Liver (tissue), 8 donors: ENCODE measurements at regions not wholly inside any gene's neighbourhood (a gene's known extent, or its start where the extent isn't known, plus 50 kb on each side); places are given as distances from the start of the nearest gene placed in this dataset.

ENCODE experiments used
- DNase-seq: peaks from one replicate; pipeline ENCODE4 v3.0.0-alpha.2; 2017; ENCODE audit warnings: low spot score
- H3K27ac ChIP-seq, 2 donors: one replicate each; pipeline ENCODE4 v1.7.0; 2013; ENCODE audit warnings: inconsistent platforms in 2 of 2, low read length in 2 of 2, control low read depth in 1 of 2, low read depth in 1 of 2, mild to moderate bottlenecking in 1 of 2
- H3K27me3 ChIP-seq, 4 donors: one replicate each; pipeline versions ENCODE4 v1.6.1 to v1.7.0; 2013; ENCODE audit warnings: low read length in 3 of 4, inconsistent platforms in 1 of 4, mild to moderate bottlenecking in 1 of 4, moderate library complexity in 1 of 4; ENCODE audit not compliant: control insufficient read depth in 4 of 4, insufficient read depth in 4 of 4
- H3K36me3 ChIP-seq, 4 donors: one replicate each; pipeline versions ENCODE4 v1.6.1 to v1.7.0; 2013; ENCODE audit warnings: low read length in 3 of 4, mild to moderate bottlenecking in 3 of 4, low read depth in 1 of 4, moderate library complexity in 1 of 4; ENCODE audit not compliant: control insufficient read depth in 4 of 4, insufficient read depth in 3 of 4
- H3K4me1 ChIP-seq, 4 donors: one replicate each; pipeline versions ENCODE4 v1.6.1 to v1.7.0; 2013; ENCODE audit warnings: low read length in 3 of 4, mild to moderate bottlenecking in 3 of 4, moderate library complexity in 1 of 4; ENCODE audit not compliant: control insufficient read depth in 4 of 4, insufficient read depth in 4 of 4
- H3K4me3 ChIP-seq, 3 donors: one replicate each; pipeline versions ENCODE4 v1.6.1 to v1.7.0; 2013; ENCODE audit warnings: low read length in 3 of 3, control low read depth in 1 of 3, low read depth in 1 of 3, mild to moderate bottlenecking in 1 of 3
- H3K9ac ChIP-seq, 2 donors: one replicate each; pipeline ENCODE4 v1.7.0; 2013; ENCODE audit warnings: low read length in 2 of 2, mild to moderate bottlenecking in 2 of 2, moderate library complexity in 2 of 2, control low read depth in 1 of 2, low read depth in 1 of 2
- H3K9me3 ChIP-seq, 4 donors: one replicate each; pipeline versions ENCODE4 v1.6.1 to v1.7.0; 2013; ENCODE audit warnings: low read length in 3 of 4; ENCODE audit not compliant: control insufficient read depth in 4 of 4
- ATF3 ChIP-seq: IDR thresholded peaks from 2 replicates; pipeline ENCODE4 v1.6.1; 2016; ENCODE audit warnings: antibody characterized with exemption
- CTCF ChIP-seq: fragments of 150-350 bp; IDR thresholded peaks from 2 replicates; pipeline ENCODE4 v1.5.1; 2017; ENCODE audit warnings: improper control_type of control experiment, low read depth, low read length; ENCODE audit not compliant: missing input control
- FOXA1 ChIP-seq: IDR thresholded peaks from 2 replicates; pipeline ENCODE4 v1.6.1; 2016; ENCODE audit warnings: antibody characterized with exemption
- FOXA2 ChIP-seq: IDR thresholded peaks from 2 replicates; pipeline ENCODE4 v1.6.1; 2016; ENCODE audit warnings: antibody characterized with exemption
- GABPA ChIP-seq, 2 donors: IDR thresholded peaks in 1 of 2; conservative IDR thresholded peaks in 1 of 2; 2 replicates each; pipeline ENCODE4 v1.6.1; 2016; ENCODE audit warnings: antibody characterized with exemption in 2 of 2, mild to moderate bottlenecking in 1 of 2, moderate library complexity in 1 of 2
- HNF4A ChIP-seq, 2 donors: conservative IDR thresholded peaks; 2 replicates each; pipeline ENCODE4 v1.6.1; 2016; ENCODE audit warnings: antibody characterized with exemption in 2 of 2, mild to moderate bottlenecking in 2 of 2
- HNF4G ChIP-seq: IDR thresholded peaks from 2 replicates; pipeline ENCODE4 v1.6.1; 2016; ENCODE audit warnings: antibody characterized with exemption
- JUND ChIP-seq, 2 donors: IDR thresholded peaks; 2 replicates each; pipeline ENCODE4 v1.6.1; 2016; ENCODE audit warnings: antibody characterized with exemption in 2 of 2
- NR2F2 ChIP-seq: IDR thresholded peaks from 2 replicates; pipeline ENCODE4 v1.6.1; 2016; ENCODE audit warnings: antibody characterized with exemption
- RAD21 ChIP-seq, 2 donors: IDR thresholded peaks; 2 replicates each; pipeline ENCODE4 v1.6.1; 2016; ENCODE audit warnings: antibody characterized with exemption in 2 of 2, mild to moderate bottlenecking in 2 of 2
- REST ChIP-seq: IDR thresholded peaks from 2 replicates; pipeline ENCODE4 v1.6.1; 2016; ENCODE audit warnings: antibody characterized with exemption, mild to moderate bottlenecking
- RXRA ChIP-seq, 2 donors: IDR thresholded peaks; 2 replicates each; pipeline ENCODE4 v1.6.1; 2017 to 2018; ENCODE audit warnings: antibody characterized with exemption in 2 of 2, mild to moderate bottlenecking in 1 of 2
- SP1 ChIP-seq: IDR thresholded peaks from 2 replicates; pipeline ENCODE4 v1.6.1; 2018; ENCODE audit warnings: antibody characterized with exemption, mild to moderate bottlenecking
- TAF1 ChIP-seq: conservative IDR thresholded peaks from 2 replicates; pipeline ENCODE4 v1.6.1; 2016; ENCODE audit warnings: antibody characterized with exemption, mild to moderate bottlenecking
- YY1 ChIP-seq: IDR thresholded peaks from 2 replicates; pipeline ENCODE4 v1.6.1; 2016; ENCODE audit warnings: antibody characterized with exemption, mild to moderate bottlenecking
- ZBTB33 ChIP-seq: IDR thresholded peaks from 2 replicates; pipeline ENCODE4 v1.6.1; 2016; ENCODE audit warnings: antibody characterized with exemption
- WGBS: extraction: QIAGEN DNeasy Blood & Tissue Kit; methylation state at CpG from one replicate; pipeline ENCODE4 v1.1.7; 2013; 5-methylcytosine and 5-hydroxymethylcytosine counted together
- TF ChIP-seq, protein P1 (sequence below): IDR thresholded peaks from 2 replicates; pipeline ENCODE4 v1.6.1; 2016; ENCODE audit warnings: antibody characterized with exemption
- donor health status: healthy.
- donor health status: healthy.
- donor health status: healthy.
- donor health status: healthy.
- donor health status: healthy.

- WGBS = 55% methylated on average over 2 of the region's 2 CpGs
- TF ChIP-seq ATF3 (no peak), JUND (IDR thresholded peaks at IDR 0.05) (no peak)
- Histone ChIP-seq H3K4me1 (no peaks in the 10 kb centered on the region), H3K9me3 (no peaks in the 10 kb centered on the region), H3K9ac (no peak overlapping the region), H3K4me3 (no peak overlapping the region), H3K36me3 (no peaks in the 10 kb centered on the region), H3K27me3 (no peaks in the 10 kb centered on the region), H3K27ac (no peak overlapping the region)
- no peak for DNase-seq
Measured at GRCh38 chr14:80388980-80389711, 177.8 kb upstream of the DIO2 start.

DNA sequence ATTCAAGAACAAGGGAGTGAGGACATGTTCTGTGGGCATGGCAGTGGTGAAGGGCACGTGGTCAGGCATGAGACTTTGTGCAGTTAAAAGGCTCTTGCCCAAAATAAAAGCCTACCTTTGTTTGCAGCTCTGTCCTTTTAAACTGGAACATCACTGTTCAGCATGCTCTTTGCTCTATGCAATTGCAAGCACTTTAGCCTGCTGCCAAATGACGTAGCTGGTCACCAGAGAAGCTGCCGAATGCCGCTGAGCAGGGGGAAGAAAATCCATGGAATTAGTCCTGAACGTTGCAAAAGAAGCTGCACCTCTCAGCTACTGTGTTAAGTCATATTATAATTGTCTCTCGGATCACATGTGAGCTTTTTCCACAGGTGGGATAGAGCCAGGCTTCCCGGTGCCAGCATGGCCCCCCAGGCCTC is 176.3 kb upstream of the DIO2 start:
- Histone ChIP-seq H3K9me3 (no peaks in the 10 kb centered on the region), H3K27ac (no peak overlapping the region)
- 65% methylated on average over 7 of the region's 7 CpGs for WGBS

More for the DNA sequence above, 176.3 kb upstream of the DIO2 start:
- Histone ChIP-seq H3K4me3 (no peak overlapping the region), H3K4me1 (no peaks in the 10 kb centered on the region), H3K9ac (no peak overlapping the region), H3K36me3 (no peaks in the 10 kb centered on the region), H3K27me3 (no peaks in the 10 kb centered on the region)
- DNase-seq = no peak
- TF ChIP-seq, protein P1, sequence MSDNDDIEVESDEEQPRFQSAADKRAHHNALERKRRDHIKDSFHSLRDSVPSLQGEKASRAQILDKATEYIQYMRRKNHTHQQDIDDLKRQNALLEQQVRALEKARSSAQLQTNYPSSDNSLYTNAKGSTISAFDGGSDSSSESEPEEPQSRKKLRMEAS = no peak
- TF ChIP-seq FOXA2 (no peak), FOXA1 (no peak), ATF3 (no peak), HNF4A (conservative IDR thresholded peaks at IDR 0.05) (no peak), ZBTB33 (no peak), RXRA (IDR thresholded peaks at IDR 0.05) (no peak), JUND (IDR thresholded peaks at IDR 0.05) (no peak), RAD21 (IDR thresholded peaks at IDR 0.05) (no peak), SP1 (no peak), REST (no peak), GABPA (IDR thresholded peaks at IDR 0.05 in 1 of 2, conservative IDR thresholded peaks at IDR 0.05 in 1 of 2) (no peak), CTCF (no peak), NR2F2 (no peak), YY1 (no peak), TAF1 (no peak), HNF4G (no peak)
